Thoracic aorta (tissue), 2 donors: ENCODE measurements at regions not wholly inside any gene's neighbourhood (a gene's known extent, or its start where the extent isn't known, plus 50 kb on each side); places are given as distances from the start of the nearest gene placed in this dataset.

Experiments used
- ATAC-seq: fragments of 150-250 bp; one replicate; pipeline ENCODE4 v1.8.0; 2017; ENCODE audit warnings: low read depth; ENCODE audit not compliant: insufficient number of reproducible peaks, low FRiP score
- DNase-seq: peaks from one replicate; pipeline ENCODE4 v3.0.0-alpha.2; 2020; ENCODE audit warnings: low spot score
- H3K27ac ChIP-seq, 2 donors: fragments of 200-600 bp; sonication (generic); 1 replicate in 1 of 2; 2 replicates in 1 of 2; pipeline ENCODE4 v1.5.1; 2016; ENCODE audit warnings: mild to moderate bottlenecking in 2 of 2, moderate library complexity in 2 of 2
- H3K27me3 ChIP-seq: fragments of 200-600 bp; sonication (generic); replicated peaks from 2 replicates; pipeline ENCODE4 v1.6.0; 2016; ENCODE audit warnings: mild to moderate bottlenecking; ENCODE audit not compliant: insufficient read depth
- H3K36me3 ChIP-seq: fragments of 200-600 bp; sonication (generic); one replicate; pipeline ENCODE4 v1.5.1; 2016
- H3K4me1 ChIP-seq, 2 donors: fragments of 200-600 bp; sonication (generic); 1 replicate in 1 of 2; 2 replicates in 1 of 2; pipeline versions ENCODE4 v1.5.1 to v1.6.0; 2016; ENCODE audit warnings: low read depth in 2 of 2, mild to moderate bottlenecking in 1 of 2; ENCODE audit not compliant: control insufficient read depth in 1 of 2
- H3K4me3 ChIP-seq: fragments of 200-600 bp; sonication (generic); 2 replicates; pipeline ENCODE4 v1.5.1; 2016; ENCODE audit warnings: mild to moderate bottlenecking
- H3K9me3 ChIP-seq: fragments of 200-600 bp; sonication (generic); 2 replicates; pipeline ENCODE4 v1.5.1; 2016
- CTCF ChIP-seq: fragments of 200-600 bp; sonication (generic); IDR thresholded peaks from one replicate; pipeline ENCODE4 v1.5.1; 2019; ENCODE audit warnings: antibody characterized with exemption

GRCh38 chr14:85172290-85172689 is 357.7 kb upstream of the FLRT2 start:
- ATAC-seq (no peak), DNase-seq (no peak)
- Histone ChIP-seq H3K36me3 (no peaks in the 10 kb centered on the region), H3K4me1 (peaks cover 0 to under 1% of the 10 kb centered on the region in 2 donors), H3K4me3 (no peak overlapping the region), H3K27me3 (no peaks in the 10 kb centered on the region), H3K27ac (no peak overlapping the region), H3K9me3 (no peaks in the 10 kb centered on the region)
- no peak for TF ChIP-seq CTCF

- DNase-seq, result no peak
These were observed 357.0 kb upstream of the FLRT2 start for GRCh38 chr14:85172889-85173477.

GRCh38 chr14:85175556-85175955 is 354.4 kb upstream of the FLRT2 start:
- Histone ChIP-seq H3K27ac (no peak overlapping the region), H3K27me3 (no peaks in the 10 kb centered on the region), H3K9me3 (no peaks in the 10 kb centered on the region), H3K36me3 (no peaks in the 10 kb centered on the region), H3K4me1 (no peaks in the 10 kb centered on the region), H3K4me3 (no peak overlapping the region)
- no peak for DNase-seq
- no peak for TF ChIP-seq CTCF
- ATAC-seq, result no peak

More at GRCh38 chr14:85172889-85173477, 357.0 kb upstream of the FLRT2 start:
- no peak for TF ChIP-seq CTCF
- no peak for ATAC-seq
- Histone ChIP-seq H3K36me3 (no peaks in the 10 kb centered on the region), H3K4me3 (no peak overlapping the region), H3K9me3 (no peaks in the 10 kb centered on the region), H3K27me3 (no peaks in the 10 kb centered on the region), H3K4me1 (no peaks in the 10 kb centered on the region), H3K27ac (no peak overlapping the region)

GRCh38 chr14:85178864-85179263 is 351.1 kb upstream of the FLRT2 start:
- no peak overlapping the region for H3K4me3 ChIP-seq
- no peak for ATAC-seq
- H3K4me1 ChIP-seq, result no peaks in the 10 kb centered on the region
- no peak for DNase-seq
- H3K36me3 ChIP-seq, result no peaks in the 10 kb centered on the region
- H3K27me3 ChIP-seq, result no peaks in the 10 kb centered on the region
- no peaks in the 10 kb centered on the region for H3K9me3 ChIP-seq
- TF ChIP-seq CTCF, result no peak
- no peak overlapping the region for H3K27ac ChIP-seq

GRCh38 chr14:85180876-85181275 is 349.1 kb upstream of the FLRT2 start:
- no peak overlapping the region for H3K4me3 ChIP-seq
- no peaks in the 10 kb centered on the region for H3K9me3 ChIP-seq
- H3K4me1 ChIP-seq, result no peaks in the 10 kb centered on the region
- H3K27me3 ChIP-seq, result no peaks in the 10 kb centered on the region
- no peak overlapping the region for H3K27ac ChIP-seq
- no peak for TF ChIP-seq CTCF
- no peak for ATAC-seq
- no peak for DNase-seq
- H3K36me3 ChIP-seq, result no peaks in the 10 kb centered on the region
